Ecto neural progenitor cell (in vitro differentiated cells): ENCODE measurements at regions not wholly inside any gene's neighbourhood (a gene's known extent, or its start where the extent isn't known, plus 50 kb on each side); places are given as distances from the start of the nearest gene placed in this dataset.

Experiments used
- DNase-seq: peaks from one replicate; pipeline ENCODE4 v3.0.0-alpha.2; 2018; ENCODE audit warnings: low spot score

DNA sequence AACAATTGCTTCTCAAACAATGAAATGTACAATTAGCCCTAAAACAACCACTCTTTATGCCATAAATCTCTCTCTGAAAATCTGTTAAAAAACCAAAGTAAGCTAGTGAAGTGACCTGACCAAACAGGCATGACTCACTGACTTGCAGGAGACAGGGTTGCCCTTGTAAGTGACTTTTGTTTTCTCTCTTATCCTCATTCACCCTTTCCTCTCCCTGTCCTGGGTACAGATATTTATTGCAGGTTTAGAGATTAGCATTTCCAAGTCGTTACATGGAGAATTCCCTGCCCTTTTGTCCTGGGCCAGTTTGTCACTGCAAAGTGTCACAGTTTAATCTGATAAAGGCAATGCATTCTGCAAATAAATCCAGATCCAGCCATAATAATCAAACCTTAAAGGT, 484.2 kb downstream of the IRX1 start:
- no peak for DNase-seq

DNA sequence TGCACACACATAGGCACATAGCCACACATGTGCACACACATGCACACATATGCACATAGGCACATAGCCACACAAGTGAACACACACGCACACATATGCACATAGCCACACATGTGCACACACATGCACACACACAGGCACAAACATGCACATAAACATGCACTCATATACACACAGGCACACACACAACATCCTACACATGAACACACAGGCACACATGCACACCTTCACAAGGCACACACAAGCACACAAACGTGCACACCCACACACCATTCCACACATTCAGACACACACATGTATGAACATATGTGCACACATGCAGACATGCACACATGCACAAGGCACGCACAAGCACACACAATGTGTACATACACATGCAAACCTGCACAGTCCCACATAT, 484.7 kb downstream of the IRX1 start:
- no peak for DNase-seq

DNA sequence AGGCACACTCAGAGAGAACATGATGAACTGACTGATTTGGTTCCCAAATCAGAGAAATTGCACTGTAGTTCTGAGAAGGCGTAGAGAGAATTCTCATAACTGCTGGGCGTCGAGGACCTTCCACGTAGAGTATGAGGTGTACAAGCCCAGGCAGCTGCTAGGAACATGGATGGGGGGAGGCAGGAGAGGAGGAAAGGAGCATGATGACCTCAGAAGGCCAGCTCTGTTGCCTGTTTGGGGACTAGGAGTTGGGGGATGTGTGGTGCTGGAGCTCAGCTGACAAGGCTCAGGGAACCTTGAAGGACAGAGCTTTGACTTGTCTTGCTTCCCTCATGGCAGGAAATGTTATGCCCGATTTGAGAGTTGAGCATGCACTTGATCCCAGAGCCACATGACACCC, 485.4 kb downstream of the IRX1 start:
- no peak for DNase-seq

DNA sequence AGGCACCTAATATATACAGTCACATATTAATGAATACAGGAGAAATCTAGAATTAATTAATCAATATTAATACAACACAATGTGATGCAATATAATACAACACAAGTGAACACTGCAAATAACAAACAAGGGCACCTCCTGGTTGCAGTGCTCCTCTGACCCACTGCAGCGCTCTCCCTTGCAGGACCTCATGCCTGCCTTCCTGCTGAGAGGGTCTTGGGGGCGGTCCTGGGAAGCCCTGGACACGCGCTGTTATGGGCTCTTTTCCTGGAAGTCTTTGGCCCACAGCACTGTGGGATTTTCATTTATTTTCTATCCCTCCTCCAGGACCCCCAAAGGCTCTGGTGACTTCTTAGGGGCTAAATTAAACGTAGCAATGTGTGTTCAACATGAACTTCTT, 485.8 kb downstream of the IRX1 start:
- no peak for DNase-seq

DNA sequence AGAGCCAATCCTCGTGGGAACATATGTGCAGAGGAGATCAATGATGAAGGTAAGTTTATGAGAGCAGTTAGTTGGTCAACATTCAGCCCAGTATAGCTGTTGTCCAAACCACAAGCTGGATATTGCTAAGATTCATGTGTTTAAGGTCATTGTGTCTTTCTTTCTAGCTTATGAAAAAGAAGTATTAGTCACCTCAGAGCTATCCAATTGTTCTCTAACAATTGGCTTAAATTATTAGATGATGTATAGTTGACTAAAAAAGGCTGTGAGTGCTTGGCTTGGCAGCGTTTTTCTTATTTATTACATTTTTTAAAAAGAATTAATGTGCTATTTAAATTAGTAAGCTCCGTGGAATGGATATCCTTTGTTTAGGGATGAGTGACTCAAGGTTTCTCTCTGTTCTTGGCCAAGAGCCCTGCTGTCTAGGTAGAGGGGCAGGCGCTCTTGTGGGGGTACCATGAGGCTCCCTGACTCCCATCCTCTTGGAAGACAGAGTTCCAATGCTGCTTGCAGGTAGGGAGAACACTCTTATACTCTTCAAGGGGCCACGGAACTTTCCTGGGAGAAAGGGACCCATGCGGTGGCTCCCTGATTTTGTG, 487.4 kb downstream of the IRX1 start:
- DNase-seq = no peak

DNA sequence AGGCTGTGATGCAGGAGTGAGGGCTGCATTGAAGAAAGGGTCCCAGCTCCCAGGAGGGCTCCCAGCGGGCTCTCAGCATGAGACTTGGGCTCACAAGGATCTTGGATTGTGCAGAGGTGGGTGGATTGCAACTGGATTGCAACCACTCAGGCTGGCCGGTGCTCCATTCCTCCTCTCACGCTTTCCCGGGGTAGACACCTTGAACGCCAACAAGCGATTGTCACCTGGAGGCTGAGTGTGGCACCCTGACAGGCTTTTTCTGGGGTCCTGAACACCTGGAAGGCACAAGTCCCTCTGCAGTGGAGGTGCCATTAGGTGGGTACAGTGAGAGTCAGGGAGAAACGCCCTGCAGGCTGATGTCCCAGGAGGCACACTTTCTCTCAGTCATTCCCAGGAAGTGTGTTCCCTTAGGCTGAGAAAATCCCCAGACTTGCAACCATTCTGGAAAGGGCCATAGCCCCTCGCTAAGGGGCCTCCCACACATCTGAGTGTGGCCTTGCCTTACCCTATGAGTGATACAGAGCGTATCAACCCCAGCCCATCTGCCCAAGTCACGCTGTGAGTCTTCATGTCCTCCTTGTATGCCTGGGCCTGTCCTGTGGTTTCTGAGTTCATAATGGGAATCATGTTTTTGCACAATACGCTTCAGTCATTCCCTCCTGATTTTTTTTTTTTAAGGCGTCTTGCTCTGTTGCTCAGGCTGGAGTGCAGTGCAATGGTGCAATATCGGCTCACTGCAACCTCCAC, 488.1 kb downstream of the IRX1 start:
- no peak for DNase-seq

DNA sequence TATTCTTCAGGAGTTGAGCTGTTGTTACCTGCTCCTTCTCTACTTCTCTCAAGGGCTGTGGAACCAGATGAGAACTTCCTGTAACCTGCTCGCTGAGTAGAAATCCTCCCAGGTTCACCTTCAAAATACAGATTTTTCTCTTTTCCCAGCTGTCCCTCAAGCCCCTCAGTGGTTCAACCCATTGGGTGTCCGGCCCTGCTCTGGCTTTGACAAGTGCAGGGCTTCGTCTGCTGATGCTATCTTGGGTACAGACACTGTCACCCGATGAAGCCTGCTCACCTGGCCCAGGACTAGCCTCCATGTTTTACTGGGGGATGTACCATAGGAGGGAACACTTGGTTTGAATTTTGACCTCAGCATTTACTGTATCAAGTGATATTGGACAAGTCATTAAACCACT, 490.4 kb downstream of the IRX1 start:
- no peak for DNase-seq

DNA sequence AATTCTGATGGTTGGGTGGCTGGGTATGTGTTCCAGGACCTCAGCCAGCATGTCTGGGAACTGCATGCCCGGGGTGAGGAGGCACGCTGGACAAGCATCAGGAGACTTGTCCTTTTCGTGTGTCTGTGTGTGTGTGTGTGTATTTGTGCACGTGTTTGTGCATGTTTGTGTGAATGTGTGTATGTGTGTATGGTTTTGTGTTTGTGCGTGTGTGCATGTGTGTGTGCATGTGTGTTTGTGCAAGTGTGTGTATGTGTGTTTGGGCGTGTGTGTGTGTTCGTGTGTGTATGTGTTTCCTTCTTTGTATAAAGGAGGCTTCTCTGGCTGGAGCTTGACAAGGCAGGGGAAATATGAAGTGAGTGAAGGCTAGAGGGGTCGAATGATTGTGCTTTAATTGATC, 491.5 kb downstream of the IRX1 start:
- DNase-seq = no peak

DNA sequence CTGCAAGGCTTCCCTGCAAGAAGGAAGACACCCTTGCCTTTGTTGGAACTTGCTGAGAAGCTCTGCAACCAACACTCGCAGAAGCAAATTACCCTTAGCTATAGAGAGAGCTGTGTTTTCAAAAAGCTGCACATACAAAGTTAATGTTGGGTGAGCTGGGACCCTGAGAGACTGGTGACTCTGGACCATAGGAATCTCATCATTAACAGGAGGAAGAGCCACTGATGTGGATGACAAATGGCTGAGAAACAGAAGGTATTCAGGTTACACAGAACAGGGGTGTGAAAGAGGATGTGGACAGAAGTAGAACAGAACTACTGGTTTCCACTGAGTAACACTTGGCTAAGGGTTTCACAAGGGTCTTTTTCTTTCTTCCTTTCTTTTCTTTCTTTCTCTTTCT, 493.5 kb downstream of the IRX1 start:
- DNase-seq = no peak

DNA sequence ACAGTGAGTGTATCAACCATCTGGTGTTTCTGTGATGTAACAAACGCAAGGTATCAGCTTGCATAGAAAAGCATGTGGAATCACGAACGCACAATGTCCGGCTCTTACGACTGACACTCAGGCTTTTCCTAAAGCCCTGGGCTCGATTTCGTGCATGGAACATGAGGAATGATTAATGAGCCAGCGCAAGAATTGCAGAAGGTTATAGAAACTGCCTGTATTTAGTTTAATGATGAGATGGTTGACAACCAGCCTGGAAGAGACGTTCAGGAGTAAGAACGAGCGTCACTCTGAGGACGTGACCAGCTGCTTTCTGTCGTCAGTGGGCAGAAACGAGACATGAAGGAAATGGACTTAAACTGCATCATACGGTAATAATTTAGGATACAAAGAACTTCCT, 497.6 kb downstream of the IRX1 start:
- DNase-seq = no peak

DNA sequence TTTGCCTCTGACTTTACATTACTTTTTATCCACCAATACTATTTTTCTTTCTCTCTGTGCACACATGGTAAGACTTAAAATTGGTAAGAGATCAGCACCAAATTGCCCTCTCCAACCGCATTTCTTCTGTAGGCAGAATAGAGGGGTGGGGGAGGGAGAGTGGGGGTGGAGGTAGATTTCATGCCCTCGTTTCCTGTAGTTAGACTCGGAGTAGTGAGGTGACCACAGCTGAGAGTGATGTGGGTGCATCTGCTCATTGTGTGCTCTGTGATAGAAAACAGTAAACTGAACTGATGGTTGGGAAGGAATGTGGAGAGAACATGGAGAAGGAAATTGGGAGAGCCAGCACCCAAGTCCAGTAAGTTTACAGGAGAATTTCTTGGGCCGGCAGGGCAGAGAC, 498.3 kb downstream of the IRX1 start:
- no peak for DNase-seq

DNA sequence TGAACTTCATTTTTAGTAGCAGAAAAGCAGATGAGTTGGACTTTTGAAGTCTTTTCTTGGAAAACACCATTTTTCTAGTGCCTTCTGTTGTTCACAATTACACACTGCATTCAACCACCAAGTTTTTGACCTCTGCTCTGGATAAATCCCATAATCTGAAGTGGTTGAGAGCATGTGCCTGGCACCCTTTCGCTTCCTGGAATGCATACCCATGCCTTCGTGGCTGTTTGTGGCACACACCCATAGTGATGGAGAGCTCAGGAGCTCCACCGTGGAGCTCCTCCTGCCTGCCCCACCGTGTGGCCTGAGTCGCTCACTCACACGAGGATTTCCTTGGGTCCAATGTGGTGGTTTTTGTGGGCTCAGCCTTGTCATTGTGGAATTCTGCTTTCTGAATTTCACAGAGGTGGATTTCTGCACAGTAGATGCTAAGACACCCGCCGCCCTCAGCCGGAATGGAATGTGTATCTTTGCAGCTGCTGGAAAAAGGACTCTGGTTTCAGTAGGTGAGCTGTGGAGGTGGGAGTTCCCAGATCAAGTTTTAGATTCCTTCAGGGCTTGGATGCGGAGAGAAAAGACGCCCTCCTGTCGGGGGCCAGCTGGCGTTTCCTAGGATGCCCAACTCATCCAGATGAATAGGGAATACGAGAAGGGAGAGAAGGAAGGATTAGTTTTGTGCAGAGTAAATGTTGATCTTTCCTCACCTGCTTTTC, 500.4 kb downstream of the IRX1 start:
- no peak for DNase-seq

DNA sequence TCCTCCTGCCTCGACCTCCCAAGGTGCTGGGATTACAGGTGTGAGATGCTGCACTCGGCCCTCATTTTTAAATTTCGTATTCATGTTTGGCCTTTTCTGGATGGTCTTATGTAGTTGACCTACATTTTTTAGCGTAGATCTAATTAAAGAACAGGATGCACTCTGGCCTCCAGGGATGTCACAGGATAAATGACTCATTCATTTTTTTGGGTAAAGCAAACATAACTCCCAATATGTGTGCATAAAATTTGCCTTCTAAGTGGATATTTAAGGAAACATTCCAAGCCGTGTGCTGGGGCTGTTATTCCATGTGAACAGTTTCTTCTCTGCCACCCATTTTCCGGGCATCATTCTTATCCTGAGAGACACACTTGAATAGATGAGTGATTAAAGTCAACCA, 501.6 kb downstream of the IRX1 start:
- no peak for DNase-seq

DNA sequence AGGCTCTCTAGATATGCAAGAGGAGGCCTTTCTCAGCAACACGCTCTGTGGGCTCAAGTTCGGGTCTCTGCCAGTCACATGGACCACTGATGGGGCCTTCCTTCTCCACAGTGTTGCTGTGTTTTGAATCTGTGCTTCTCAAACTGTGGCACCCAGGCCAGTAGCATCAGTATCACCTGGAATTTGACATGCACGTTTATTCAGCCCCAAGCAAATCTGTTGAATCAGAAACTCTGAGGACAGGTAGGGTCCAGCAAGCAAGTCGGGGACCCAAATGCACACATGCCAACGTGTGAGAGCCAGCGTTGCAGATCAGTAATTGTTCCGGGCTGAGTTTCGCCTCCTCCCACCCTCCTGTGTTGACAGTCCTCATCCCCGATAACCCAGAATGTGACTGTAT, 502.6 kb downstream of the IRX1 start:
- no peak for DNase-seq

DNA sequence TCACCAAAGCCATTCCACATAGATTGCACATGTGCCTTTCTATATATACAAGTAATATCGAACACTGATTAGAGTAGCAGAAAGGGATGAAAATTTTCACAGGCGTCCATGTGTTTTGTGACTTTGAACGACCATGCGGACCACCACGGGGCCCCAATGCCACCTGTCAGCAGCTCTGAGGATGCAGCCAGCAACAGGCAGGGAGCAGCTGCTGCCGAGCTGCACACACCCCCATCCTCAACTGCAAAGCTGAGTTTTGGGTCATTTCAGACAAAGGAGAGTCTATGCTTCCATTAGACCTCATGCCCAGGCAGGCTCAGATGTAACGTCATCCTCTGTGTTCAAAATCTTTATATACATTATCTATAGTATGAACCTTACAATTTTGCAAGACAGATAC, 503.8 kb downstream of the IRX1 start:
- DNase-seq = no peak

DNA sequence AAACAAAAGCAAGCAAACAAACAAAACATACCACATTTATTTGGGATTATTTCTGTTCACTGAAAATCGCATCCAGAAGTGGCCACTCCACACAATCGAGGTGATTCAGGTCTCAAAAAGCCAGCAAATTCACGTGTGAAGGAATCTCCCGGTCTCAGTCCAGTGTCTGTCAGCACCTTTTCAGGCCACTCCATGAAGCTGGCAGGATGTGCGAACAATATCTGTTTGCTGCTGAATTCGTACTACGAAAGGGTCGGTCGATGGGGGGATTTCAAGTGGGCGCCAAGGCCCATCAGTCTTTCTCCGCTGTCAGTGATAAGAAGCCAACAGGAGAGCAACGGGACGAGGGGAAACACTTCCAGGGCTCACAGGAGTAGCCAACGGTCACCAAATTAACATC, 505.1 kb downstream of the IRX1 start:
- DNase-seq = no peak

DNA sequence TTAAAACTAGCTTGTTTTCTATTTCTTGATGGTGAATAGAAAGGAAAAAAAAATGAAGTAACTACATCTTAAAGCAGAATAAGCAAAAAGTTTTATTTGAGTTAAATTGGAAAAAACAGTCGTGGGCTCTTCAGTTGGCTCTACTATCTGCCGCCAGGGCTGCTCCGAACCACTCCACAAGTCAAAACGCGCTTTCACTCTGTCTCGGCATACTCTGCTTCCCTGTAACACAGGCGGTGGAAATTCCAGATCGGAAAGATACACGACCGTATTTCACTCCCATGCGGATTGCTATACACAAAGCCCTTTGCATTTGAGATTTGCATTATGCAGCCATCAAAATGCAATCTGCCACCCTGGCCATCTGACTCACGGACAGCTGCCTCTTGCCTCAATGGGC, 505.6 kb downstream of the IRX1 start:
- no peak for DNase-seq

DNA sequence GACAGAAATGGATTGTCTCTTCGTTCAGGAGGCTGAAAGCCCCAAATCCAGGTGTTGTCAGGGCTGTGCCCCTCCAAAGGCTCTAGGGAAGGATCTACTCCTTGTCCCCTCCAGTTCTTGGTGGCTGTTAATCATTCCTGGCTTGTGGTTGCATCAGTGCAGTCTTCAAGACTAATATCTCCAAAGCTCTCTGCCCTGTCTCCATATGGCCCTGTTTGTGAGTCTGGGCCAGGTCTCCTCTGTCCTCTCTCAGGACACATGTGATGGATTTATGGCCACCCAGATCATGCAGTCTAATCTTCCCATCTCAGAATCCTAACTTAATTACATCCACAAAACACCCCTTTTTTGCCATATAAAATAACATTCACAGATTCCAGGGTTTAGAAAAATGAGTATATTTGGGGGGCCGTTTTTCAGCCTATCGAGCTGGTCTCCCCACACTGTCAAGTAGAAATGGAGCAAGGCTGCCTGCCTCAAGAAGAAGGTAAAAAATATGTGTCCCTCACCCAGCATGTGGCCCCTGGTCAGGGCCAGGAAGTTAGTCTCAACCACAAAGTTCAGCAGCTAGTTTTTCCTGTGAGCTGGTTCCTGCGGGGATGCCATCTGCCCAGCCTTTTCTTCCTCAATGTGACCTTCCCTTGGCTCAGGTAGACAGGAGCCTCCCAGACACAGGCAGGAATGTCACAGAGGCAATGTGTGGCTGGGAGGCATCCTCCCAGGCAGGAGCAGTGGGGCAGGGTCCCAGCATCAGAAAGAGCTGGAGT, 509.4 kb downstream of the IRX1 start:
- no peak for DNase-seq

DNA sequence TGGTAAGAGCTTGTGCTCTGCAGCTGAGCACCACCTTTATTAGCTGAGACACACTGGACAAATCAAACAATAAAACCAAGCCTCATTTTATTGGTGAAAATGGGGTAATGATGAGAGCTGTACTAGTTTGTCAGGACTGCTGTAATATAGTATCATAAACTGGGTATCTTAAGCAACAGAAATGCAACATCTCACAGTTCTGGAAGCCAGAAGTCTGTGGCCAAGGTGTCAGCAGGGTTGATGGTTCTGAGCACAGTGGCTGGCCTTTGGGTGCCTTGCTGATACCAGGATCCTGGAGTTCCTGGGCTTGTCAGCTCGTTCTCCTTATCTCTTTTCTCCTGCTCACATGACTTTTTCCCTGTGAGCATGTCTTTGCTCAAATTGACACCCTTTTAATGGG, 513.1 kb downstream of the IRX1 start:
- no peak for DNase-seq

DNA sequence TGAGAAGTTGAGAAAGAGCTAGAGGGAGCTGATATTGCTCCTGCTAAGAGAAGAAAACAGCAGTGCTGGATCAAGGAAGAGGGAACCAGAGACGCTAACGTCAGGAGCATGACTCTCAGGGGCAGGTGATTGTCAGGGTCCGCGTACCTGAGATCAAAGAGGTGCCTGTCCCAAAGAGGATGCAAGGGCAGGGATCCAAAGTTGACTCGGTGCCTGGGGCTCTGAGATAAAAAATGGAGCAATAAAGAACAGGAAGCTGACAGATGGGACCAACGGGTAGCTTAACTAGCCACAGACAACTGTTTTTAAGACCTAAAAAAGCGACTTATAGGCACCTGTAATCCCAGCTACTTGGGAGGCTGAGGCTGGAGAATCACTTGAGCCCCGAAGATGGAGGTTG, 517.8 kb downstream of the IRX1 start:
- DNase-seq = no peak

DNA sequence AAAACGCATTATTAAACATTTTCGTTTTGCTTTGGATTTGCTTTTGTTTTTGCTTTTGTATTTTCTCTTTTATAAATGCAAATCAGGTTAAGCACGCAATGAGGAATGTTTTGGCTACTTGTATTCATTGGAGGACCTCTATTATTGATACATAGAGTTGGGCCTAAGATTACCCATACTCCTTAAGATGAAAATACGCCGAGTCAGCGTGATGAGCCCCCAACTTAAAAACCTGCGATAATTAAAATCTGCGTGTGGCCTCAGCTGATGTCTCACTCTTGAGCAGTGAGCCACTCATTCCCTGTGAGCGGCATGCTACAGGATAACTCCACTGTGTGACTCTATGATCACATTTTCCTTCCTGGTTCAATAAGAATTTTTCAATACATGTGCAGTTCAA, 518.3 kb downstream of the IRX1 start:
- no peak for DNase-seq

DNA sequence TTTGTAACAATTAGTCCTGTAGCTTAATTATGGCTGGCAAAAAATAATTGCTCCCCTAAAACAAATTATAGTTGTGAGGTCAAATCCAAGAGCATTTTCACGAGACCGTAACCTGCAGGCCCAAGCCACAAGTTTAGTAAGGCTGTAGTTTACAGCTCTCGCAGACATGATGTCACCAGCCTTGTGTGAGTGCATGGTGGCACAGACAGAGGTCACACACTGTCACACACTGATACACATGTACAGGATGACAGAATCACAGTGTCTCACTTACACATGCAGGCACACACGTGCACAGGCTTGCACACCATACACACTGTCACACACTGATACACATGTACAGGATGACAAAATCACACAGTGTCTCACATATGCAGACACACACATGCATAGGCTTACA, 518.8 kb downstream of the IRX1 start:
- no peak for DNase-seq

DNA sequence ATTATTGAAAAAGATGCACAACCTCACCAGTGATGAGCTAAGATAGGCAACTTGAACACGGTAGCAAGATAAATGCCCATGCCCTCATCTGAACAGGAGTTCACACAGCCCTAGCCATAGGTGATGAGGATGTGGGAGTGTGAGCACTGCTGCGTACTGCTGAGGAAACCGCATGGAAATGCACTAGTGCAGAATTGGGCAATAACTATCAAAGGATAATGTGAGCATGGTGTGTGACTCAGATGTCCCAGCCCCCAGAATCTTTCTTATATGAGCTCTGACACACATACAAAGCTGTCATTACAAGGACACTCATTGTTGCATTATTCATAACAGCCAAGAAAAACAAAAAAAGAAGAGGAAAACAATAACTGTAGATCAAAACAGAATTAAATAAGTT, 521.2 kb downstream of the IRX1 start:
- no peak for DNase-seq
